ENCODE measurements at regions not wholly inside any gene's neighbourhood (a gene's known extent, or its start where the extent isn't known, plus 50 kb on each side); places are given as distances from the start of the nearest gene placed in this dataset.

DNA sequence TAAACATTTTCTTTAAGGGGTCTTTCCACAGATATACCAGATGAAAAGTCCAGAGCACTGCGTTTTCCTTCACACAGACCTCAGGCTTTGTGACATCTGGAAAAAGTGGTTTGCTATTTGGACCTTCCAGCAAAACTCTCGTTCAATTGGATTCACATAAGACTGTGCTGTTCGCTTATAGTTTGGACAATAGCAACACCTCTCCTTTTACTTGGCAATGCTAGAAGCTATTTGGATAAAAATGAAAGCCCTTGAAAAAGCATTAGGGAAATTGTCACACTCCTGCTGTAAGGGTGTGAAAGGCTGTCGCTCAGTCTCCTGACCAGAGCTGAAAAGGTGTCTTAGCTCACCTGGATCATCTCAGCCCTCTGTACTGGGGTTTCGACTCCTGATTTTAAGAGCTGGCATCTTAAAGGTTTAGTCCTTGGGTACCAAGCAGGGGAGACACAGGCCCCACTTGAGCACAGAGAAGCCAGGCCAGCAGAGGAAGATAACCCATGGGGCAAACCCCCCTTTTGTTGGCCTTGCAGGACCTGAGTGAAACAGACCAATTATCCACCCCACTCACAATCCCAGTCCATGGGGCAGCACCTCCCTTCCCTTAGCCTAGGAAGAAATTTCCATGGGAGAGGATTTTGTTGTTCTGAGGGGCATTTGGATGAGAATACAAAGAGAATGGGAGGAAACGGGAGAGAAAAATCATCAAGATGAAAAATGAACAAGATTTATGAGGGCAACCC is 257.6 kb downstream of the DLEU7 start:
- Histone ChIP-seq H3K9me3 (no peaks in the 10 kb centered on the region), H3K4me1 (peaks cover 15% of the 10 kb centered on the region), H3K27me3 (no peaks in the 10 kb centered on the region), H3K4me3 (no peak overlapping the region), H3K27ac (no peak overlapping the region), H3K36me3 (no peaks in the 10 kb centered on the region)
- TF ChIP-seq, protein P1, sequence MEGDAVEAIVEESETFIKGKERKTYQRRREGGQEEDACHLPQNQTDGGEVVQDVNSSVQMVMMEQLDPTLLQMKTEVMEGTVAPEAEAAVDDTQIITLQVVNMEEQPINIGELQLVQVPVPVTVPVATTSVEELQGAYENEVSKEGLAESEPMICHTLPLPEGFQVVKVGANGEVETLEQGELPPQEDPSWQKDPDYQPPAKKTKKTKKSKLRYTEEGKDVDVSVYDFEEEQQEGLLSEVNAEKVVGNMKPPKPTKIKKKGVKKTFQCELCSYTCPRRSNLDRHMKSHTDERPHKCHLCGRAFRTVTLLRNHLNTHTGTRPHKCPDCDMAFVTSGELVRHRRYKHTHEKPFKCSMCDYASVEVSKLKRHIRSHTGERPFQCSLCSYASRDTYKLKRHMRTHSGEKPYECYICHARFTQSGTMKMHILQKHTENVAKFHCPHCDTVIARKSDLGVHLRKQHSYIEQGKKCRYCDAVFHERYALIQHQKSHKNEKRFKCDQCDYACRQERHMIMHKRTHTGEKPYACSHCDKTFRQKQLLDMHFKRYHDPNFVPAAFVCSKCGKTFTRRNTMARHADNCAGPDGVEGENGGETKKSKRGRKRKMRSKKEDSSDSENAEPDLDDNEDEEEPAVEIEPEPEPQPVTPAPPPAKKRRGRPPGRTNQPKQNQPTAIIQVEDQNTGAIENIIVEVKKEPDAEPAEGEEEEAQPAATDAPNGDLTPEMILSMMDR (IDR thresholded peaks at IDR 0.05), result no peak
- no peak for TF ChIP-seq POLR2AphosphoS5 (IDR thresholded peaks at IDR 0.05; ENCODE audit: insufficient read depth in 1 of 2, low read depth in 1 of 2)
- TF ChIP-seq POLR2A (IDR thresholded peaks at IDR 0.05), result no peak
- intact Hi-C loops (cut with DNase I), result no loop called here
- DNase-seq (ENCODE audit: extremely low spot score in 2 of 2), result no peak

DNA sequence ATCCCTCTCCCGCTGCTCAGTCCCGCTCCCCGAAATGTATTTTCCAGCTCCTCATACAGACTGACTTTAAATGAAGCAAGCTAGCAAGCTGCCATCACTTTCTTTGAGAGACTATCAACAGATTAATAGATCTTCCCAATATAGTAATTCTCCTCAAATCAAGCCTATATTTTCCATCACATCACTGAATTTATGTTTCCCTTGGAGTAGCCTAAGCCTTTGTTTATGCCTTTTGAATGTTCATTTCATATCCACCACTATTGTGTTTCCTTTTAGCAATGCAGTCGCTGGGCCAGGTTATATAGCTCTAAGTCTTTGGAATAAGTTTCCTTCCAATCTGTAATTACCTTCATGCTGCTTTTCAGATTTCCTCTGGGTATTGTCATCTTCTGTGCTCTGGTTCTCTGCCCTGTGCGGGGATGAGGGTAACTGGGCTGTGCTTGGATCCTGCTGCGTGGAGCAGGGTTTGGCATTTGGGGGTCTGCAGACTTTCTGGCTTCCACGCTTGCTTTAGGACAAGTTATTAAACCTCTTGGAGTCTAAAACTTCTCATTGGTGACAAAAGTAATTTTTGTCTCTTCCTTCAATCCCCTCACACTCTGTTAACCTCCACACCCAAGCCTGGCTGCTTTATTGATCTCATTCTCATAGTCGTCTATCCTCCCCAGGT is 256.9 kb downstream of the DLEU7 start:
- H3K4me3 ChIP-seq, result no peak overlapping the region
- H3K4me1 ChIP-seq, result peaks cover 15% of the 10 kb centered on the region
- H3K27ac ChIP-seq, result no peak overlapping the region
- no peaks in the 10 kb centered on the region for H3K36me3 ChIP-seq
- H3K9me3 ChIP-seq, result no peaks in the 10 kb centered on the region
- TF ChIP-seq POLR2A (IDR thresholded peaks at IDR 0.05) (no peak), POLR2AphosphoS5 (IDR thresholded peaks at IDR 0.05; ENCODE audit: insufficient read depth in 1 of 2, low read depth in 1 of 2) (no peak)
- TF ChIP-seq, protein P1 (IDR thresholded peaks at IDR 0.05), result no peak
- DNase-seq (ENCODE audit: extremely low spot score in 2 of 2), result no peak
- no peaks in the 10 kb centered on the region for H3K27me3 ChIP-seq
- intact Hi-C loops (cut with DNase I), result no loop called here

DNA sequence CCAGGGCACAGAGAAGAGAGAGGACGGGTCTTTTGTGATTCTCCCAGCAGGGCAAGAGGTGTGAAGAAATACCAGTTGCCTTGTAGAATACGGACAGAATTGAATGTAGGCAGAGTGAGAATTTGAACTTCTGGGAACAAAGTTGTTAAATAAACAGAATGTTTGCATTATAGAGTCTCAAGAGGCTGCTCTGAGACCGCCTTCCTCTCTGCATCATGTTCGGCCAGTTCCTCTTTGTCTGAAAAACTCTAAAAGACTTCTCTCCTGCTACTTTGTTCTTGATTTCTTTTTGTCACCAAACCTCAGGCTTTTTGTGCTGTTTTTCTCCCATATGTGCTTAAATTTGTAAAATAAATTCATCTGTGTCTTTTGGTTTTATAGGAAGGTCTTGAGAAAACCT is 256.4 kb downstream of the DLEU7 start:
- H3K27ac ChIP-seq, result no peak overlapping the region
- peaks cover 15% of the 10 kb centered on the region for H3K4me1 ChIP-seq
- no peak for DNase-seq (ENCODE audit: extremely low spot score in 2 of 2)
- H3K4me3 ChIP-seq, result no peak overlapping the region
- intact Hi-C loops (cut with DNase I), result no loop called here
- no peaks in the 10 kb centered on the region for H3K27me3 ChIP-seq
- no peaks in the 10 kb centered on the region for H3K36me3 ChIP-seq
- TF ChIP-seq POLR2AphosphoS5 (IDR thresholded peaks at IDR 0.05; ENCODE audit: insufficient read depth in 1 of 2, low read depth in 1 of 2) (no peak), POLR2A (IDR thresholded peaks at IDR 0.05) (no peak)
- TF ChIP-seq, protein P1 (IDR thresholded peaks at IDR 0.05), result no peak
- H3K9me3 ChIP-seq, result no peaks in the 10 kb centered on the region

DNA sequence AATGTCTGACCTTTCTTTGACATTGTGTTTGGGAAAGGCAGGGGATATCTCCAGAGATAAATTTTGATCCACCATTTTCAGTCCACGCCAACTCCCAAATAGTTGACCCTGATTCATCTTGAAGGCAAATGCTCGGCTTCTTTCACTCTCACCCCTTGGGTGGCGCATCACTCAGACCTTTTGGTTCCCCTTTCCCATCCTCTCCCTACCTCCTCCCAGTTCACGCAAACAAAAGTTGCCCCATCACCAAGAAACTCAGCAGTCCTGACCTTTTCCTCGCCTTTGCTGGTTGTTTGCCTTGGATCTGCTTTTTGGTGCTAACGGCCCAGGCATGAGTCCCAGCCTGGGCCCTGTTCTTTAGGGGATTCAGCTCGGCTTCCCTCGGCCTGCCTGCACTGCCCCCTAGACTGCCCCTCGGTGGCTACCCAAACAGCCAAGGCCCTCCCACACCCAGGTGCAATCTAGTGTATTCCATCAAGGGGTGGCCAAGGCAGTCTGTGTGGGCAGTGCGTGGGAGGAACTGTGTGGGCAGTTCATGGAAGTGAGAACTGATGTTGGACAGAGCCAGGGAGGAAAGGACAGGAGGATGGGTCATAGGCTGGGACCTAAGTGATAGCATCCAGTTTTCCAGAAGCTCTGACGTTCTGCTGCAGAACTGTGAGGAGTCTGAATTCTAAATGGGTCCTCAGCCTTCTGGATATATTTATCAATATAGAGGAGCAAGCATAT is 255.7 kb downstream of the DLEU7 start:
- TF ChIP-seq POLR2AphosphoS5 (IDR thresholded peaks at IDR 0.05; ENCODE audit: insufficient read depth in 1 of 2, low read depth in 1 of 2) (no peak), POLR2A (IDR thresholded peaks at IDR 0.05) (no peak)
- TF ChIP-seq, protein P1 (IDR thresholded peaks at IDR 0.05), result no peak
- Histone ChIP-seq H3K27ac (no peak overlapping the region), H3K9me3 (no peaks in the 10 kb centered on the region), H3K4me1 (peaks cover 15% of the 10 kb centered on the region), H3K4me3 (no peak overlapping the region), H3K27me3 (no peaks in the 10 kb centered on the region), H3K36me3 (no peaks in the 10 kb centered on the region)
- intact Hi-C loops (cut with DNase I), result no loop called here
- DNase-seq (ENCODE audit: extremely low spot score in 2 of 2), result no peak

Measured in vagina (tissue), 2 donors.